Stimulated activated CD4-positive, alpha-beta T cell treated with anti-CD3 and anti-CD28 coated beads, TNF-alpha, amount 100 ng/mL, for 4 hours (primary cell): ENCODE measurements at regions not wholly inside any gene's neighbourhood (a gene's known extent, or its start where the extent isn't known, plus 50 kb on each side); places are given as distances from the start of the nearest gene placed in this dataset.

Experiments used
- DNase-seq, 3 experiments: peaks; one replicate each; pipeline ENCODE4 v3.0.0-alpha.2; 2020; ENCODE audit warnings: low read depth in 3 of 3

GRCh38 chr7:25859412-25860274 is 292.4 kb upstream of the NFE2L3 start:
- no peak for DNase-seq

GRCh38 chr7:25860275-25861163 is 291.5 kb upstream of the NFE2L3 start:
- no peak for DNase-seq

- DNase-seq: no peak
Measured at GRCh38 chr7:25861164-25861496, 290.9 kb upstream of the NFE2L3 start.

- DNase-seq: no peak
Measured at GRCh38 chr7:25861601-25862260, 290.3 kb upstream of the NFE2L3 start.

GRCh38 chr7:25862261-25863004 is 289.6 kb upstream of the NFE2L3 start:
- DNase-seq: peak; percentile 20 to 51 (median 50)

GRCh38 chr7:25863005-25863728 is 288.8 kb upstream of the NFE2L3 start:
- no peak for DNase-seq

GRCh38 chr7:25863729-25864110 is 288.3 kb upstream of the NFE2L3 start:
- DNase-seq: no peak

GRCh38 chr7:25864511-25864910 is 287.5 kb upstream of the NFE2L3 start:
- DNase-seq: no peak

- no peak for DNase-seq
Measured at GRCh38 chr7:25864943-25865751, 286.9 kb upstream of the NFE2L3 start.

- no peak for DNase-seq
Measured at GRCh38 chr7:25868509-25868908, 283.5 kb upstream of the NFE2L3 start.

GRCh38 chr7:25870574-25870973 is 281.4 kb upstream of the NFE2L3 start:
- no peak for DNase-seq

GRCh38 chr7:25876092-25876491 is 275.9 kb upstream of the NFE2L3 start:
- no peak for DNase-seq

- no peak for DNase-seq
Measured at GRCh38 chr7:25877802-25878789, 273.9 kb upstream of the NFE2L3 start.

- no peak for DNase-seq
Measured at GRCh38 chr7:25879799-25880198, 272.2 kb upstream of the NFE2L3 start.

GRCh38 chr7:25881317-25882037 is 270.5 kb upstream of the NFE2L3 start:
- no peak for DNase-seq

GRCh38 chr7:25882151-25882773 is 269.7 kb upstream of the NFE2L3 start:
- DNase-seq: no peak

GRCh38 chr7:25884265-25884828 is 267.7 kb upstream of the NFE2L3 start:
- DNase-seq: no peak
